SHP77 (cell line): ENCODE measurements at regions not wholly inside any gene's neighbourhood (a gene's known extent, or its start where the extent isn't known, plus 50 kb on each side); places are given as distances from the start of the nearest gene placed in this dataset.
"Not testable (repeated sequence)": the region's sequence is repeated elsewhere in the genome, so short reads cannot be mapped to it uniquely, and the experiment has no call there.

Experiments
- DNase-seq, 2 experiments: peaks; one replicate each; lab custom pipeline; 2025; lab: John Stamatoyannopoulos, UW

DNA sequence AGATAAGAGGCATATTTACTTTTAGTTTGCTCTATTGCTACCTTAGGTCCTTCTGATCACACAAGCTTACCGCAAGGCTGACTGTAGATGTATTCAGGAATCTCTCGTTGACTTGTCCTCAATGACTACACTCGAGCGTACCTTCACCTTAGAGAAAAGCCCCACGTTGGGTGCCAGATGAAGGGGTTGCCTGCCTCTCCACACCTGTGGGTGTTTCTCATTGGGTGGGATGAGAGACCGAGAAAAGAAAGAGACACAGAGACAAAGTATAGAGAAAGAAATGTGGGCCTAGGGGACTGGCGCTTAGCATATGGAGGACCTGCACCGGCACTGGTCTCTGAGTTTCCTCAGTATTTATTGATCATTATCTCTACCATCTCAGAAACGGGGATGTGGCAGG lies 51.8 kb downstream of the ASCL4 start:
- DNase-seq = no peak

- DNase-seq = no peak
These were observed 54.8 kb downstream of the ASCL4 start for GRCh38 chr12:107829271-107829670.

- DNase-seq = no peak
These were observed 57.9 kb downstream of the ASCL4 start for GRCh38 chr12:107832441-107832840.

DNA sequence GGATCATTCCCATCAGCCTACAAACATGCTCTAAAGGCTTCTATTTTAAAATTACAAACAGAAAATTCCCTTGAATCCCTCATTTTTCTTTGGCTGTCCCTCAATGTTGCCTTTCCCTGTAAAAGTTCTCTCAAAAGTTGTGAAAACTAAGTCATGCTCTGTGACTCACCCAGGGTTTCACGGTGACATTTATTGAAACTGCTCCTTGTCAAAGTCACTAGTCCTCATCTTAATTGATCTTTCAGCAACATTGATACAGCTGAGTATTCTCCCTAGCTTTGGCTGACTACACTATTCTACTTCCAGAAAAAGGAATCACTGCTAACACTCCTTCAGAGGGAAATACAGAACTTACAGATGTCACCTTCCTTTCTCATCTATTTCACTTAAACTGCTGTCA lies 65.7 kb downstream of the ASCL4 start:
- no peak for DNase-seq

GRCh38 chr12:107843351-107844311 lies 69.1 kb downstream of the ASCL4 start:
- DNase-seq = no peak

DNA sequence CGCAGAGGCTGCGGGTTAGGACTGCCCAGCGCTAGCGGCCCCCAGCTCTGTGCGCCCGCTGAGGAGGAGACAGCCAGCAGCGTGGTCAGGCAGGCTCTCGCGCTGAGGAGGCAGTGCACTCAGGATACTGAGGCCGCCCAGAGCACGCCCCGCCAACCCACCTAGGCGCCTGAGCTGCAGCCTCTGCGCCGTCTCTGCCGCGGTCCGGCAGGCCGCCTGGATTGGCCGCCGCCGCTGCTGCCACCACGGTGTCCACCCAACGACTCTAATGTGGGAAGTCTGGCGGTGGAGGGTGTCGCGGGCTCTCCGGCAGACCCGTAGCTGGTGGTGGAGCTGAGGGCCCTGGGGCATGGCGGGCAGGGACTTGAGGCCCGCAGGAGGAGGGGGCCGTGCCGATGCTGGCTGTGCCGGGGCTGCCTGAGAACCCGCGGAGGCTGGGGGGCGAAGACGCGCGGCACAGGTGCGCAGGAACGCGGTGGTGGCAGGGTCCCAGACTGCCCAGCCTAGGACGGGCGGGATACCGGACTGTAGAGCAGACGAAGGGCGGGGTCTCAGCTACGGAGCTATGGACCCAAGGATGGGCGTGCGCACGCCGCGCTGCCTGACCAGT lies 69.9 kb downstream of the ASCL4 start:
- DNase-seq = no peak

GRCh38 chr12:107845226-107845979 lies 70.9 kb downstream of the ASCL4 start:
- no peak for DNase-seq

DNA sequence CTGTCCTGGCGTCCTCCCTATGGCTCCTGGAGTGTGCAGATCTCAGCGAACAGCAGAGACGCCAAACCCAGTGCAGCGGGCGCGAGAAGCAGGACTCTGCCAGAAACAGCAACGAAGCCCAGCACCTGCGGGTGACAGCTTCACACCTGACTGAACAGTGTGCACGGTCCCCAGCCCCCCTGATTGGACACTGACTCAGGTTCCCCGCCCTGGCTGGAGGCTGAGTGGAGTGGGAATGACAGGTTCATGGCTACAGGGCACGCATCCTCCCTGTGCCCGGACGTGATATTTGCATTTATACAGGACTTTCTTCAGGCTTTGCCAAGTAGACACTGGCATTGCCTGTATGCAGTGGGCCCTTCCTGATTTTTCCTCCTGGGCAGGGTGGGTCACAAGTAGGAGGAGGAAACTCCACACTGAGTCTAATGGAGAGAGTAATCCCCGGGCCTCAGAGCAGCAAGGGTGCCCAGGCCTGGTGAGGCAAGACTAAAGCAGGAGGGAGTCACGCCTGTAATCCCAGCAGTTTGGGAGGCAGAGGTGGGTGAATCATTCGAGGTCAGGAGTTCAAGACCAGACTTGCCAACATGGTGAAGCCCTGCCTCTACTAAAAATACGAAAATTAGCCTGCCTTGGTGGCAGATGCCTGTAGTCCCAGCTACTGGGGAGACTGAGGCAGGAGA lies 71.6 kb downstream of the ASCL4 start:
- no peak for DNase-seq

DNA sequence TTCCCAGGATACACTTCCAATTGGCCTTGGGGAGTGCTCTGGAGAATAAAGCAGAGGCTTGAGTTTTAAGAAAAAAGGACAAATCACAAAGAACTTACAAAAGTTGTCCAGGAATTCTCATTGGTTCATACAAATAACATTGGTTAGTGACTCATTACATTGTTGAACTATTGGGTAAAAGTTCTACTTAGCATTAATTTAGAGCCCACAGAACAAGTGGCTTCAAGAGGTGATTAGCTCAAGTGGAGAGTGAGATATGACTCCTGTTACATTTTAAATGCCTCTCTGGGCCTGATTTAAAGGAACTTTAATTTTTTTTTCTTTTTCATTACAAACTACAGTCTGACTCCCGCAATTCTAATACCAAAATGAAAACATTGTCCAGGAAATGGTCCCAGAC lies 72.9 kb downstream of the ASCL4 start:
- DNase-seq = no peak

DNA sequence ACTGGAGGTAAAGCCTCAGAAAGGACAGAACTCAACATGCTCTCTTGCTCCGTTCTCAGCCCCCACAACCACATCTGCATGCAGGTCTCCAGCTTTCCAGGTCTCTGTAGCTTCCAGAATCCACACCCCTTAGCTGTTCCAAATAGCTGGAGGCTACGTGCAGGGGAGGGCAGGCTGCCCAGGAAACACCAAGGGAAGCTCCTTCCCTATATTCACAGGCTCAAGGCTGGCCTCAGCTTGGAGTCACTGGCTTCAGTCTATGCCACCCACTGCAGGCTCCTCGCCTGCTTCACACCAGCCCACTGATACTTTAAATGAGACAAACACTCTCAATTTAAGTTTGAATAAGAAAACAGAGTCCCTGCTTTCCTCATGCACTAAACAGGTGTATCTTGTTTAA lies 73.3 kb downstream of the ASCL4 start:
- DNase-seq = no peak

- no peak for DNase-seq
These were observed 79.0 kb downstream of the ASCL4 start for GRCh38 chr12:107853479-107853878.

GRCh38 chr12:107855471-107855870 lies 81.0 kb downstream of the ASCL4 start:
- no peak for DNase-seq

DNA sequence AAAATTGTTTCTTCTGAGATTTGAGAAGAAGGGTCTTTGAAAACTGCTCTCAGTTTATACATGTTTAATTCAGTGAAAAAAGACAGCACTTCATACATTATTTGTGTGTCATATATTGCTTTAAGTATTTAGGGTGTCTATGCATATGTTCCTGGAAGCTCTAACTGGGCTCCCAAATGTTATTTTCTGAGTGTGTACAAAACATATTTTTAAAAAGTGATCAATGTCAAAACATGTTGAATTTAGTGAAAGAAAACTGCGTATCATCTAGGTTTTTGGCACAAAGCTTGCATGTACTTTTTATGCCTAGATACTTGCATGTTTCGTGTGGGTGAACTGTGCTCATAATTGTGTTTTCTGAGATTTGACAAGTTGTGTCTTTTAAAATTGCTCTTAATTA lies 81.6 kb downstream of the ASCL4 start:
- no peak for DNase-seq

DNA sequence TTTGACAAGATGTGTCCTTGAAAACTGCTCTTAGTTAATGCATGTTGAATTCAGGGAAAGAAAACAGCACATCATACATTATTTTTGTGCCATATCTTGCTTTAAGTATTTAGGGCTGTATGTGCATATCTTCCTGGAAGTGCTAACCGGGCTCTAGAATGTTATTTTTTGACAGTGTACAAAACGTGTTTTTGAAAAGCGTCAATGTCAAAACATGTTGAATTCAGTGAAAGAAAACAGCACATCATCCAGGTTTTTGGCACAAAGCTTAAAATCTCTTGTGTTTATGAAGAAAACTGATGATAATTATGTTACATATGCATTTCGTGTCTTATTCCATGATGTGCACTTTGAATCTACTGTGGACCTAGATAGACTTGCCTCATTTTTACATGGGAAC lies 82.7 kb downstream of the ASCL4 start:
- DNase-seq = no peak

- no peak for DNase-seq
These were observed 84.9 kb downstream of the ASCL4 start for GRCh38 chr12:107859367-107859766.

- no peak for DNase-seq
These were observed 89.7 kb downstream of the ASCL4 start for GRCh38 chr12:107864235-107864634.

- not testable (repeated sequence) for DNase-seq
These were observed 90.2 kb downstream of the ASCL4 start for GRCh38 chr12:107864727-107865126.

DNA sequence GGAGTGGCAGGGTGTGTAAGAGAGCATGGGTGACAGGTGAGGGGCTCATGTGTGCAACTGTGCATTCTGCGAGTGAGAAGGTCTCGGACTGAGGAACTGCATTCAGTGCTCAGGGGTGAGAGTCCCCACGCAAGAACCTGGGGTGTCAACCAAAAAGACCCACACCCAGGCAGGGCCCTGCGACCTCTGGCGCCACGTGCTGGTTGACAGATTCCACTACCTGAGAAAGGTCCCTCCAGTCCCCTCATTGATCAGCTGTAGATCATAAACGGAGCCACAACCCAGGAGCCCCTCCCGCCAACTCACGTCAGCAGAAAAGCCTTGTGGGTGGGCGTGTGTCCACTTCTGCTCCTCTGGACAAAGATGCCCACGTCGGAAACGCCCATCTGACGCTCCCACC lies 98.7 kb downstream of the ASCL4 start:
- no peak for DNase-seq

DNA sequence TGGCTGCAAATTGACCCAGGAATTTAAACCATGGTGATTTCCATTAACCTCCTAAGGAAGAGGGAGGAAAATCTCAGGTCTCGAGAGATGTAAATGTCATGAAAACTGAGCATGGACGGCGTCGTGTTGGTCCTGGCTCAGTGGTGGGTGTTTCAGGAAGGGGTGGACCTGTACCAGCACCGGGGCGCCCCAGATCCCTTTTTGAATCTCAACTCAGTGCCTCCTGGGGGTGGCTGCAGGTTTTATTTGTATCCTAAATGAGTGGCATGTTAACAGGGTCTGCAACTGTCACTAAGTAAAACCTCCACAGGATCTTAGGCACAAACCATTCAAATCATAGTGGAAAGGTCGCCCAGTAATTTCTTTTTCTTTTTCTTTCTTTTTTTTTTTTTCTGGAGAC lies 101.3 kb downstream of the ASCL4 start:
- DNase-seq = no peak

GRCh38 chr12:107884769-107885694 lies 110.5 kb downstream of the ASCL4 start:
- peak; percentile 36 to 64 for DNase-seq

- DNase-seq = no peak
These were observed 114.3 kb downstream of the ASCL4 start for GRCh38 chr12:107888789-107889188.
